GM18870 (cell line): ENCODE measurements at regions not wholly inside any gene's neighbourhood (a gene's known extent, or its start where the extent isn't known, plus 50 kb on each side); places are given as distances from the start of the nearest gene placed in this dataset.
"Not testable (repeated sequence)": the region's sequence is repeated elsewhere in the genome, so short reads cannot be mapped to it uniquely, and the experiment has no call there.

ENCODE experiments used
- ATAC-seq: cut with Tn5 transposase; IDR thresholded peaks from one replicate; pipeline ENCODE4 v1.9.1; 2021; ENCODE audit warnings: moderate library complexity; ENCODE audit not compliant: unreplicated experiment

- not testable (repeated sequence) for ATAC-seq
Measured at GRCh38 chr1:146729642-146730344, 208.3 kb upstream of the NBPF12 start.

- not testable (repeated sequence) for ATAC-seq
Measured at GRCh38 chr1:146715054-146715453, 223.1 kb upstream of the NBPF12 start.

GRCh38 chr1:146710838-146711521, 227.1 kb upstream of the NBPF12 start:
- not testable (repeated sequence) for ATAC-seq

- ATAC-seq = not testable (repeated sequence)
Measured at GRCh38 chr1:146709302-146709701, 228.8 kb upstream of the NBPF12 start.

- ATAC-seq = not testable (repeated sequence)
Measured at GRCh38 chr1:146704162-146704724, 233.9 kb upstream of the NBPF12 start.

GRCh38 chr1:146701320-146701719, 236.8 kb upstream of the NBPF12 start:
- ATAC-seq = not testable (repeated sequence)

GRCh38 chr1:146695388-146695787, 242.7 kb upstream of the NBPF12 start:
- ATAC-seq = not testable (repeated sequence)

- not testable (repeated sequence) for ATAC-seq
Measured at GRCh38 chr1:146691798-146692197, 246.3 kb upstream of the NBPF12 start.

- ATAC-seq = not testable (repeated sequence)
Measured at GRCh38 chr1:146688893-146689292, 249.2 kb upstream of the NBPF12 start.

GRCh38 chr1:146686777-146687366, 251.3 kb upstream of the NBPF12 start:
- ATAC-seq = not testable (repeated sequence)

GRCh38 chr1:146683126-146683429, 255.0 kb upstream of the NBPF12 start:
- ATAC-seq = not testable (repeated sequence)

GRCh38 chr1:146682227-146683125, 255.6 kb upstream of the NBPF12 start:
- not testable (repeated sequence) for ATAC-seq

GRCh38 chr1:146673729-146674299, 264.3 kb upstream of the NBPF12 start:
- ATAC-seq = not testable (repeated sequence)

GRCh38 chr1:146672608-146673007, 265.5 kb upstream of the NBPF12 start:
- not testable (repeated sequence) for ATAC-seq

GRCh38 chr1:146671588-146671987, 266.5 kb upstream of the NBPF12 start:
- ATAC-seq = not testable (repeated sequence)

- ATAC-seq = not testable (repeated sequence)
Measured at GRCh38 chr1:146670832-146671566, 267.1 kb upstream of the NBPF12 start.

- not testable (repeated sequence) for ATAC-seq
Measured at GRCh38 chr1:146666275-146666674, 271.8 kb upstream of the NBPF12 start.

- ATAC-seq = not testable (repeated sequence)
Measured at GRCh38 chr1:146660242-146660641, 277.9 kb upstream of the NBPF12 start.

- not testable (repeated sequence) for ATAC-seq
Measured at GRCh38 chr1:146656356-146657060, 281.6 kb upstream of the NBPF12 start.
